ENCODE measurements at regions not wholly inside any gene's neighbourhood (a gene's known extent, or its start where the extent isn't known, plus 50 kb on each side); places are given as distances from the start of the nearest gene placed in this dataset.
"Not testable (repeated sequence)": the region's sequence is repeated elsewhere in the genome, so short reads cannot be mapped to it uniquely, and the experiment has no call there.

GRCh38 chr6:137610702-137611101, 116.5 kb upstream of the OLIG3 start:
- Histone ChIP-seq H3K27me3 (ENCODE audit: control insufficient read depth, insufficient read depth, low read length) (no peaks in the 10 kb centered on the region), H3K27ac (ENCODE audit: low read length) (no peak overlapping the region), H3K4me1 (ENCODE audit: control insufficient read depth, insufficient read depth, low read length) (no peaks in the 10 kb centered on the region), H3K36me3 (ENCODE audit: control insufficient read depth, insufficient read depth, low read length) (no peaks in the 10 kb centered on the region), H3K9me3 (ENCODE audit: control insufficient read depth, low read depth, low read length) (no peaks in the 10 kb centered on the region), H3K4me3 (ENCODE audit: low read length) (no peak overlapping the region)
- WGBS (ENCODE audit: insufficient coverage, low lambda C conversion rate), result no CpG with 5 or more reads among the region's 2 CpGs
- no peak for DNase-seq

- no peak for DNase-seq
- no peaks in the 10 kb centered on the region for H3K36me3 ChIP-seq (ENCODE audit: control insufficient read depth, insufficient read depth, low read length)
- H3K4me3 ChIP-seq (ENCODE audit: low read length), result no peak overlapping the region
- WGBS (ENCODE audit: insufficient coverage, low lambda C conversion rate), result 60% methylated on average over 1 of the region's 4 CpGs
- no peak overlapping the region for H3K27ac ChIP-seq (ENCODE audit: low read length)
- H3K9me3 ChIP-seq (ENCODE audit: control insufficient read depth, low read depth, low read length), result no peaks in the 10 kb centered on the region
- H3K27me3 ChIP-seq (ENCODE audit: control insufficient read depth, insufficient read depth, low read length), result no peaks in the 10 kb centered on the region
- no peaks in the 10 kb centered on the region for H3K4me1 ChIP-seq (ENCODE audit: control insufficient read depth, insufficient read depth, low read length)
Measured at GRCh38 chr6:137623293-137623692, 129.1 kb upstream of the OLIG3 start.

GRCh38 chr6:137625100-137625661, 131.0 kb upstream of the OLIG3 start:
- no CpG with 5 or more reads among the region's 8 CpGs for WGBS (ENCODE audit: insufficient coverage, low lambda C conversion rate)
- Histone ChIP-seq H3K4me3 (ENCODE audit: low read length) (no peak overlapping the region), H3K27me3 (ENCODE audit: control insufficient read depth, insufficient read depth, low read length) (no peaks in the 10 kb centered on the region), H3K4me1 (ENCODE audit: control insufficient read depth, insufficient read depth, low read length) (no peaks in the 10 kb centered on the region), H3K36me3 (ENCODE audit: control insufficient read depth, insufficient read depth, low read length) (no peaks in the 10 kb centered on the region), H3K27ac (ENCODE audit: low read length) (no peak overlapping the region), H3K9me3 (ENCODE audit: control insufficient read depth, low read depth, low read length) (no peaks in the 10 kb centered on the region)
- DNase-seq, result no peak

- DNase-seq, result no peak
- H3K9me3 ChIP-seq (ENCODE audit: control insufficient read depth, low read depth, low read length), result no peaks in the 10 kb centered on the region
- no peaks in the 10 kb centered on the region for H3K27me3 ChIP-seq (ENCODE audit: control insufficient read depth, insufficient read depth, low read length)
Measured at GRCh38 chr6:137625808-137626207, 131.6 kb upstream of the OLIG3 start.

GRCh38 chr6:137630666-137631065, 136.5 kb upstream of the OLIG3 start:
- no CpG with 5 or more reads among the region's 1 CpG for WGBS (ENCODE audit: insufficient coverage, low lambda C conversion rate)
- no peak overlapping the region for H3K27ac ChIP-seq (ENCODE audit: low read length)
- no peak overlapping the region for H3K4me3 ChIP-seq (ENCODE audit: low read length)
- H3K27me3 ChIP-seq (ENCODE audit: control insufficient read depth, insufficient read depth, low read length), result no peaks in the 10 kb centered on the region
- no peaks in the 10 kb centered on the region for H3K4me1 ChIP-seq (ENCODE audit: control insufficient read depth, insufficient read depth, low read length)
- H3K36me3 ChIP-seq (ENCODE audit: control insufficient read depth, insufficient read depth, low read length), result no peaks in the 10 kb centered on the region
- DNase-seq, result no peak
- no peaks in the 10 kb centered on the region for H3K9me3 ChIP-seq (ENCODE audit: control insufficient read depth, low read depth, low read length)

More at GRCh38 chr6:137625808-137626207, 131.6 kb upstream of the OLIG3 start:
- H3K27ac ChIP-seq (ENCODE audit: low read length), result no peak overlapping the region
- no peaks in the 10 kb centered on the region for H3K36me3 ChIP-seq (ENCODE audit: control insufficient read depth, insufficient read depth, low read length)
- WGBS (ENCODE audit: insufficient coverage, low lambda C conversion rate), result 100% methylated on average over 1 of the region's 7 CpGs
- no peak overlapping the region for H3K4me3 ChIP-seq (ENCODE audit: low read length)
- no peaks in the 10 kb centered on the region for H3K4me1 ChIP-seq (ENCODE audit: control insufficient read depth, insufficient read depth, low read length)

- Histone ChIP-seq H3K36me3 (ENCODE audit: control insufficient read depth, insufficient read depth, low read length) (no peaks in the 10 kb centered on the region), H3K27ac (ENCODE audit: low read length) (no peak overlapping the region), H3K4me1 (ENCODE audit: control insufficient read depth, insufficient read depth, low read length) (no peaks in the 10 kb centered on the region), H3K4me3 (ENCODE audit: low read length) (no peak overlapping the region), H3K27me3 (ENCODE audit: control insufficient read depth, insufficient read depth, low read length) (no peaks in the 10 kb centered on the region), H3K9me3 (ENCODE audit: control insufficient read depth, low read depth, low read length) (no peaks in the 10 kb centered on the region)
- 100% methylated on average over 1 of the region's 2 CpGs for WGBS (ENCODE audit: insufficient coverage, low lambda C conversion rate)
- no peak for DNase-seq
Measured at GRCh38 chr6:137631323-137631722, 137.1 kb upstream of the OLIG3 start.

GRCh38 chr6:137634177-137634576, 140.0 kb upstream of the OLIG3 start:
- not testable (repeated sequence) for H3K27ac ChIP-seq (ENCODE audit: low read length); H3K4me1 ChIP-seq (ENCODE audit: control insufficient read depth, insufficient read depth, low read length); H3K4me3 ChIP-seq (ENCODE audit: low read length); H3K9me3 ChIP-seq (ENCODE audit: control insufficient read depth, low read depth, low read length); H3K36me3 ChIP-seq (ENCODE audit: control insufficient read depth, insufficient read depth, low read length); DNase-seq; H3K27me3 ChIP-seq (ENCODE audit: control insufficient read depth, insufficient read depth, low read length)
- 80% methylated on average over 3 of the region's 9 CpGs for WGBS (ENCODE audit: insufficient coverage, low lambda C conversion rate)

- no CpG with 5 or more reads among the region's 1 CpG for WGBS (ENCODE audit: insufficient coverage, low lambda C conversion rate)
Measured at GRCh38 chr6:137637121-137637520, 142.9 kb upstream of the OLIG3 start.

GRCh38 chr6:137638926-137639706, 144.9 kb upstream of the OLIG3 start:
- Histone ChIP-seq H3K4me1 (ENCODE audit: control insufficient read depth, insufficient read depth, low read length) (no peaks in the 10 kb centered on the region), H3K27ac (ENCODE audit: low read length) (no peak overlapping the region), H3K9me3 (ENCODE audit: control insufficient read depth, low read depth, low read length) (no peaks in the 10 kb centered on the region), H3K36me3 (ENCODE audit: control insufficient read depth, insufficient read depth, low read length) (no peaks in the 10 kb centered on the region), H3K4me3 (ENCODE audit: low read length) (no peak overlapping the region), H3K27me3 (ENCODE audit: control insufficient read depth, insufficient read depth, low read length) (no peaks in the 10 kb centered on the region)
- no peak for DNase-seq
- no CpG with 5 or more reads among the region's 3 CpGs for WGBS (ENCODE audit: insufficient coverage, low lambda C conversion rate)

More at GRCh38 chr6:137637121-137637520, 142.9 kb upstream of the OLIG3 start:
- no peaks in the 10 kb centered on the region for H3K27me3 ChIP-seq (ENCODE audit: control insufficient read depth, insufficient read depth, low read length)
- no peaks in the 10 kb centered on the region for H3K9me3 ChIP-seq (ENCODE audit: control insufficient read depth, low read depth, low read length)
- H3K27ac ChIP-seq (ENCODE audit: low read length), result no peak overlapping the region
- DNase-seq, result no peak
- no peaks in the 10 kb centered on the region for H3K4me1 ChIP-seq (ENCODE audit: control insufficient read depth, insufficient read depth, low read length)
- H3K36me3 ChIP-seq (ENCODE audit: control insufficient read depth, insufficient read depth, low read length), result no peaks in the 10 kb centered on the region
- H3K4me3 ChIP-seq (ENCODE audit: low read length), result no peak overlapping the region

GRCh38 chr6:137640086-137640485, 145.9 kb upstream of the OLIG3 start:
- no peaks in the 10 kb centered on the region for H3K9me3 ChIP-seq (ENCODE audit: control insufficient read depth, low read depth, low read length)
- H3K4me1 ChIP-seq (ENCODE audit: control insufficient read depth, insufficient read depth, low read length), result no peaks in the 10 kb centered on the region
- no peaks in the 10 kb centered on the region for H3K36me3 ChIP-seq (ENCODE audit: control insufficient read depth, insufficient read depth, low read length)
- no peak overlapping the region for H3K4me3 ChIP-seq (ENCODE audit: low read length)
- no peak overlapping the region for H3K27ac ChIP-seq (ENCODE audit: low read length)
- H3K27me3 ChIP-seq (ENCODE audit: control insufficient read depth, insufficient read depth, low read length), result no peaks in the 10 kb centered on the region
- WGBS (ENCODE audit: insufficient coverage, low lambda C conversion rate), result no CpG with 5 or more reads among the region's 7 CpGs
- DNase-seq, result no peak

Measured in large intestine (tissue), 3 donors.